HG02588 (cell line): ENCODE measurements at regions not wholly inside any gene's neighbourhood (a gene's known extent, or its start where the extent isn't known, plus 50 kb on each side); places are given as distances from the start of the nearest gene placed in this dataset.

Experiments
- ATAC-seq: cut with Tn5 transposase; IDR thresholded peaks from one replicate; pipeline ENCODE4 v1.9.1; 2021; ENCODE audit warnings: mild to moderate bottlenecking, moderate library complexity; ENCODE audit not compliant: unreplicated experiment

DNA sequence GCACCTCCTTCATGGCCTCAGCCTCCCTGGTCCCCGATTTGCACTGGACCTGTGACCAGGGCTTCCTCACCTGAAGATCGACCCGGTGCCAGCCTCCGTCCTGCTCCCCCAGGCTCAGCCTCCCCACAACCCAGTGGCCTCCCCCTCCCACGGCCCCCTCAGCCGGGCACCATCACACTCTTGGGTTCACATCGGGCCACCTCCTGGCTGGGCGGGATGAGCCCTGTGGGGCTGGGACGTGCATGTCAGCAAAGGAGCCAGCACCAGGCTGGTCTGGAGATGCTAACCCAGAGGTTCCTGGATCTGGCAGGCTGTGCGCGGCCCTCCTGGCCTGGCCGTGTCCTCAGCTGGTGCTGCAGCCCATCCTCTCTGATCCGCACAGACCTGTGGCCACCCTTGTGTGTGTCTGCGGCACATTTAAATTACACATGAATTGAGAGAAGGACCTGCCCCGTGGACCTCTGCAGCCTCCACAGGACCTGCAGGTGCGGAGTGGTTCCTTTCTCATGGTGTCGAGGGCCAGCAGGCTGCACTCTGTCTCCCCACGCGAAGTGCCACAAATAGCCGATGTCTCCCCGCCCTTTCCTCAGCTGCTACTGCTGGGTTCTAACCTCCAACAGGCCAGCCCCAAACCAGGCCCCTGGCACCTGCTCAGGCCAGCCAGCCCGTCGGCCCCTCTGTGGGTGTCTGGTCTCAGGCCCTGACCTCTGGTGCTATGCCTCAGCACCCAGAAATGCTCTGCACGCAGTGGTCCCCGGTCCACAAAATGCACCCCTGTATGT is 237.5 kb downstream of the ERMARD start:
- no peak for ATAC-seq

DNA sequence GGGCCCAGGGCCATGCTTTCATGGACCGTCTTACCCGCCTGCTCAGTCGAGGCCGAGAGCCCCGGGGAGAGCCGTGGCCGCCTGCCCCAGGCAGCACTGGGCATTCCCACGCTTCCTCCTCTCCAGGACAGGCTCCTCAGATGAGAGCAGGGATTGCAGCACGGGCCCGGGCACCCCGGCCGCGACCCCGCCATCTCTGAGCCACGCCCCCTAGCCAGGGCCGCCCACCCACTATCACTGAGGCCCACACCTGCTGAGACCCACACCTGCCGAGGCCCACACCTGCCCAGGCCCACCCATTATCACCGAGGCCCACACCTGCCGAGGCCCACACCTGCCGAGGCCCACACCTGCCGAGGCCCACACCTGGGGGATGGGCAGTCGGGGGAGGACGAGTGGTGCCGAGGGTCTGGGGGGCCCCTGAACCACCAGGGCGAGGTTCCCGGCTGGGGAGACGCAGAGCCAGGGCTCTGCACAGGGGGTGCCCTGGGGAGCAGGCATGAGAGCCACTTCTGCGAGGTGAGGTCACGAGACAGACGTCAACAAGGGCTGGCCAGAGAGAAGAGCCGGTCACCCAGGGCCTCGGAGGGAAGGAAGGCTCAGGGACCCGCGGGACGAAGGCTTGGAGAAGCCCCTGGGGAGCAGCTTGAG is 235.6 kb downstream of the ERMARD start:
- no peak for ATAC-seq

- ATAC-seq = no peak
Observed at GRCh38 chr6:169986171-169986847, 234.9 kb downstream of the ERMARD start.

DNA sequence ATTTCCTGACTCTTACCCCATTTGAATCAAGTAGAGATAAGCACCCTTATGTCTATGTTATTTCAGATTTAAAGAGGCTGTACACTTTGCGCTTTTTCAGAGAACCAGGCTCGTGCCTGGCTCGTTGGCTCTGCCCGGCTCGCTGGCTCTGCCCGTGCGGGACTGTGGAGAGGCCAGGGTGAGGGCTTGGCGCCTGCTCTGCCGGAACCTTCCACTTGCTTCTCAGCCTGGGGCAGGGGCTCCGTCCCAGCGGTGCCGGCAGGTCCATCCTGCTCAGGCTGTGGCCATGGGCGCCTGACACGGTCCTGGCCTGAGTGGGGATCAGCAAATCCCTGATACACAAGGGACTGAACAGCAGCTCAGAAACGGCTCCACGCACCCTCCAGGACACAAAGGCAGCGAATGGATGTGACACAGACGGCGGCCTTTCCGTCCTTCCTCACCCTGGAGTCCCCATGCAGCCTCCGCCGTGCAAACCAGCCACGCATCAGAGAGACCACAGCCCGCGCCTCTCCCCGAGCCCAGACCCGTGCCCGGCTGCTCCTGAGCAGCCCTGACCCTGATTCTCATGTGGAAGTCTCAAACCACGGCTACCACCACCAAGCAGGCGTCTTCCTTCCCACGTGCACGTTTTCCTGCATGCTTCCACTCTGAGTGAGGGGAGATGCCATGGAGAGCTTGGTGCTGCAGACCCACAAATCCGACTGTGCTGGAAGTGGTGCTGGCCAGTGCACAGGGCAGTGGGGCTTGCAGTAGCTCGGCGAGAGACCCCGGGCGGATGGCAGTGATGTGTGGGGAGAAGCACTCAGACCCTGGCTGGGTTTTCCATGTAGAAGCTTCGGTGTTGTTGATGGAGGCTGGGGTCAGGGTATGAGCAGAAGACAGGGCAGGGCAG is 233.9 kb downstream of the ERMARD start:
- ATAC-seq = no peak

DNA sequence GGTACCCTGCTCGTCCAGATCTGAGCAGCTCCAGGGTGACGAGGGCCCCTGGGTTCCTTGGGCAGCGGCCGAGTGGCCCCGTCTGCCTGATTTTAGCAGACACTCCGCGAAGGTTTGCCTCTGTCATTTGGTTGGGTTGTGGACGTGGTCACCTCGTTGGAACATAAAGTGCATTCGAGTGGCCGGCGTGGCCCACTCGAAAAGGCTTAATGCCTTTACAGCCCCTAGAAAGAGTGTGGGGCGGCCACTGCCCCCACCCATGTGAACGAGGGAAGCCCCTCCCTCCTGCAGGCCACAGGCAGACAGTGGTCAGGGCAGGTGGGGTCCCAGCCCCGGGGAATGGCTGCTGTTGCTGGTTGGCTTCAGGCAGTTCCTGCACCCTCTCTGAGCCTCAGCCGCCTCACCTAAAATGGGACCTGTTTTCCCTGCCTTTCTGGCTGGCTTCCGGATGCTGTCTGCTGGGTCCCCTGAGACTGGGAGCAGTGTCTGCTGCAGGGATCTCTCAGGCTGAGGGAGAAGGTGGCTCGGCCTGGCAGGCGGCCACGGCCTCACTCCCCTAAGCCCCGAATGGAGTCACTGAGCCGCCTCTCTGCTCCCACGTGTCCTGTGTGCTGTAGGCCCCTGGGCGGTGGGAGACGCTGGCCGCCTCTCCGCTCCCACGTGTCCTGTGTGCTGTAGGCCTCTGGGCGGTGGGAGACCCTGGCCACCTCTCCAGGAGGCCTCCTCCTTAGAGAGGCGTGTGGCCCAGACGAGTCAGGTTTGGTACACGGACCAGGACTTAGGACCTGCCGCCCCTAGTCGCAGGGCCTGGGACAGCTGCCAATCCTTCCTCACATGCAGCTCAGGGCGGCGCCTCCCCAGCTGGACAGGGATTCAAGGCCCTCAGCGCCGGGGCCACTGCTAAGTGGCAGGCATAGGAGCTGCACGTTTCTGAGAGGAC is 233.0 kb downstream of the ERMARD start:
- no peak for ATAC-seq

- no peak for ATAC-seq
Observed at GRCh38 chr6:169983651-169984050, 232.2 kb downstream of the ERMARD start.

DNA sequence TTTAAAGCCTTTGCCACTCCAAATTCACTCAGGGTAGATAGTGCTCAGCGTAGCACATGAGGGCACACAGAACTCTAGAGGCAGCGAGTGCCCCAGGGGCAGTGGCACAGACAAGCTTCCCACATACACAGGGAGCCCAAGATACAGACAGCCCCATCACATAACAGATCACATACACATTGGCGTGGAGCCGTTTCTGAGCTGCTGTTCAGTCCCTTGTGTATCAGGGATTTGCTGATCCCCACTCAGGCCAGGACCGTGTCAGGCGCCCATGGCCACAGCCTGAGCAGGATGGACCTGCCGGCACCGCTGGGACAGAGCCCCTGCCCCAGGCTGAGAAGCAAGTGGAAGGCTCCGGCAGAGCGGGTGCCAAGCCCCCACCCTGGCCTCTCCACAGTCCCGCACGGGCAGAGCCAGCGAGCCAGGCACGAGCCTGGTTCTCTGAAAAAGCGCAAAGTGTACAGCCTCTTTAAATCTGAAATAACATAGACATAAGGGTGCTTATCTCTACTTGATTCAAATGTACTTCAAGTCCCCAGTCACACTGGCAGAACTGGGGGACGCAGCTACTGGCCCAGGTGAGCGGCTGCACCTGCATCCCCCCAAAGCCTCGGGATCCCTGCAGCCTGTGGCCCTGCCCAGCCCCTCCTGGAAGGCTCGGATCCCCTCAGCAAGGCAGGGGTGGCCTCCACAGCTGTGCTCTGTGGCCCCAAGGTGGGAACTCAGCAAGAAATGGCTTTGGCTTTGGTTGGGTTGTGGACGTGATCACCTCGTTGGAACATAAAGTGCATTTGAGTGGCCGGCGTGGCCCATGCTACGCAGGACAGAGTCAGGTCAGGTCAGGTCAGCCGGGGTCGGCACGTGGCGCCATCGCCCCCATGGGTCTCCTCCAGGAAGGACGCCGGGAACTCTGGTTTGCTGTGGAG is 231.3 kb downstream of the ERMARD start:
- ATAC-seq = no peak

DNA sequence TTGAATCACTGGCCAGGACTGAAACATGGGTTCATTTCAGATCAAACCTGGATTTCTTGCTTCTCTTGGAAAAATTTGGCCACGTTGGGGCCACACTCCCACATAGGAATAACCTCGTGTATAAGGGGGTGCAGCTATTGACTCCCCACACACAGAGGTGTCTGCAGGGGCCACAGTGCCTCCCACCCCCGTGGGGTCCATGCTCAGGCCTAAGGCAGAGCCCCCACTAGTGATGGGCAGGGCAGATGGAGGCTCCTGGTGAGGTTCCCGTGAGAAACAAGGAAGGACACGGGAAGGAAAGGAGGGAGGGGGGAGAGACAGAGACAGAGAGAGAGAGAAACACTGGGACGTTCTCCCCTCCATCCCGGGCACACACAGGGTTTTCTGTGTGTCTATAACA is 230.5 kb downstream of the ERMARD start:
- no peak for ATAC-seq

GRCh38 chr6:169981568-169981967 is 230.1 kb downstream of the ERMARD start:
- ATAC-seq = no peak

- no peak for ATAC-seq
Observed at GRCh38 chr6:169980826-169981450, 229.5 kb downstream of the ERMARD start.

- ATAC-seq = no peak
Observed at GRCh38 chr6:169979873-169980432, 228.5 kb downstream of the ERMARD start.

- ATAC-seq = no peak
Observed at GRCh38 chr6:169978615-169979161, 227.3 kb downstream of the ERMARD start.

- ATAC-seq = no peak
Observed at GRCh38 chr6:169977434-169978265, 226.2 kb downstream of the ERMARD start.

GRCh38 chr6:169976301-169977081 is 225.1 kb downstream of the ERMARD start:
- ATAC-seq = no peak

DNA sequence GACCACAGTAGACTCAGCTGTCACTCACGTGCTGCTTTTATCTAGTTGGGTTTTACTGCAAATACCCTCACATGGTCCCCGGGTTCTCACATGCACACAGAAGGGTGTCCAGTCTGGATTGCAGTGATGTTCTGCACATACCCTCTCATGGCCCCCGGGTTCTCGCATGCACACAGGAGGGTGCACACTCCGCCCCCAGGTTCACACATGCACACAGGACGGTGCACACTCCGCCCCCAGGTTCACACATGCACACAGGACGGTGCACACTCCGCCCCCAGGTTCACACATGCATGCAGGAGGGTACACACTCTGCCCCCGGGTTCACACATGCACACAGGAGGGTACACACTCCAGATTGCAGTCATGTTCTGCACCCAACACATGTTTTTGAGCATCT is 224.3 kb downstream of the ERMARD start:
- ATAC-seq = no peak

GRCh38 chr6:169975286-169975685 is 223.9 kb downstream of the ERMARD start:
- ATAC-seq = no peak
